GM21723 (cell line): ENCODE measurements at regions not wholly inside any gene's neighbourhood (a gene's known extent, or its start where the extent isn't known, plus 50 kb on each side); places are given as distances from the start of the nearest gene placed in this dataset.

Experiments used
- ATAC-seq: cut with Tn5 transposase; IDR thresholded peaks from one replicate; pipeline ENCODE4 v1.9.1; 2021; ENCODE audit warnings: mild to moderate bottlenecking, moderate library complexity; ENCODE audit not compliant: unreplicated experiment

- no peak for ATAC-seq
Measured at GRCh38 chrX:94041881-94042280, 367.9 kb downstream of the FAM133A start.

DNA sequence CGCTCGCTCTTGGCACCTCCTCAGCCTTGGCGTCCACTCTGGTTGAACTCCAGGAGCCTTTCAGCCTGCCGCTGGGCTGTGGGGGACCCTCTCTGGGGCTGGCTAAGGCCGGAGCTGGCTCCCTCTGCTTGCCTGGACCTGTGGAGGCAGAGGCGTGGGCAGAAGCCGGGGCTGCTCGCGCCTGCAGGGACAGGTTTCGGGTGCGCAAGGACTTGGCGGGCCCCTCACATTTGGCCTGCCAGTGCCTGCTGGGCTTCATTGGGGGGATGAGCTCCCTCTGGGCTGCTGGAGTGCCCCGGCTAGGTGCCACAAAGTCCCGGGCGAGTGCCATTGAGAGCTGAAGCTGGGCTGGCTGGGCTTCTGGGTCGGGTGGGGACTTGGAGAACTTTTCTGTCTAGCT lies 371.7 kb downstream of the FAM133A start:
- ATAC-seq: no peak

DNA sequence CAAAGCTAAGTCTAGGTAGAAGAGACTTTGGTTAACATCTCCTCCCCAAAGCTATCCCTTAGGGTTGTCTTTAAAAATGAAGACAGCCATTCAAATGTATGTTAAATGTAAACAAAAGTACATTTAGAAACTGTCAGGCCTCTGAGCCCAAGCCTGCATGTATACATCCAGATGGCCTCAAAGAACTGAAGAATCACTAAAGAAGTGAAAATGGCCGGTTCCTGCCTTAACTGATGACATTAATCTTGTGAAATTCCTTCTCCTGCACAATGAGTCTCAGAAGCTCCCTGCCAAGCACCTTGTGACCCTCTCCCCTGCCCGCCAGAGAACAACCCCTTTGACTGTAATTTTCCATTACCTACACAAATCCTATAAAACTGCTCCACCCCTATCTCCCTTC lies 377.9 kb downstream of the FAM133A start:
- no peak for ATAC-seq

DNA sequence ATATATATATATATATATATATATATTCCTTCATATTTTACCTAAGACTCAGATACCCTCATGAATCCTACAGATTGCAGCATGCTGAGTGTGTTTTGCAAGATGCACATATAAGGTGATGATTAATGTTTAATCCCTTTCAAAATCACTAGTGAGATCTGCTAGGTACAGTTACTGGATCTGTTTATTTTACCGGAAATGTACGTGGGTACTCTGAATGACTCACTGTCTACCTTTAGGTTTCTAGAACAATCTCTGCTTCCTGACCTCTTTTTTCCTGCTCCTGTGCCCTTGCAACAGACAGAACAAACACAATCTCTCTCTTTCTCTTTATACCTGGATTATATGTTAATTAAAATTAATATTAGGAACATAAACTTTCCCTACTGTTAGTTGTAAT lies 379.6 kb downstream of the FAM133A start:
- ATAC-seq: no peak

DNA sequence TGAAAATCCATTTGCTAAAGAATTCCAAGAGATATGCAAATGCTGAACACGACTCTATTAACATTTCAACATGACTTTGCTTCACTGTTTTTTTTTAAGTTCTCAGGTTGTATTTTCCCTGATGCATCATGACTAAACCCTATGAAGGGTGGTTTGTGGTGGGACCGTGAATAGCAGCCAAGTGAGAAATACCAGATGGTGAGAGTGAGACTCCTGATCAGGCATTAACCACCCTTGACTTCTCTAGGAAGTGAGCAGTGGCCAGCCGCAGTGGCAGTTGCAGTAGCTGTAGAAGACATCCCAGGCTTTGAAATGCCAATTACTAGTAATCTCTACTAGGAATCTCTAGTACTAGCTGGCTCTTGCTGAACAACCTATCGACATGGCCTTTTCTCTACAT lies 383.4 kb downstream of the FAM133A start:
- no peak for ATAC-seq

DNA sequence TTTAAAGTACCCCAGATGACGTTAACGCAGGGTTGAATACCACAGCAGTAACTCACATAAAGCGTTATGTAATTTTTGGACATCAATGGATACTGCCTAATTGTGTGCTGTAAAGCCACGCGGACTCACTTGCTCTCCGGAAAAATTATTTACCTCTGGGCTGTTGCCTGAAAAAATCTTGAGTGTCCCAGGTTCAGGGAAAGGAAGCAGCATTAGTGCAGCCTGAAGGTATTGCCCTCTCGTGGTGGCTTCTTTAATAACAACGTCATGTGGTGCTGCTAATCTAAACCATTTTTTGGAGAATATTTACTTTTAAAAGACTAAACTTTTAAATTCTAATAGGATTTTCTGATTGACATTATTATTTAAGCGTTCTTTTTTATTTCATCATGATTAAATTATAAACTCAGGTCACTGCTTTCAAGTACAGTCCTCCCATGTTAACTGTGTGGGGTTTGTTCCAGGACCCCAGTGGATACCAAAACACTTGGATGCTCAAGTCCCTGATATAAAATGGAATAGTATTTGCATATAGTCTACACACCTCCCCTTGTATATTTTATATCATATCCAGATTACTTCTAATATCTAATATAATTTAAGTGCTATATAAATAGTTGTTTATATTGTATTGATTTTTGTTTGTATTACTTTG lies 384.8 kb downstream of the FAM133A start:
- no peak for ATAC-seq

- no peak for ATAC-seq
Measured at GRCh38 chrX:94065091-94065490, 391.1 kb downstream of the FAM133A start.

DNA sequence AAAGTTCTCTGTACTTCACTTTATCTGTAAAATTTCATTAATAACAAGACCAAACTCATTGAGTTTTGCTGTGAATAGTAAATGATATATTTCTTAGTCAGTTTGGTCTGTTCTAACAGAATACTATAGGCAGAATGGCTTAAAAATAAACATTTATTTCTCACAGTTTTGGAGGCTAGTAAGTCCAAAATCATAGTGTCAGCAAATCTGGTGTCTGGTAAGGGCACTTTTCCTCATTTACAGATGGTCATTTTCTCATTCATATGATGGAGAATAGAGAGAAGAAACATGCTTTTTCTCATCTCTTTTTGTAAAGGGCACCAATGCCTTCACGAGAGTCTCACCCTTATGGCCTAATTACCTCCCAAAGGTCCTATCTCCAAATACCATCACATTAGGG lies 415.1 kb downstream of the FAM133A start:
- ATAC-seq: no peak

DNA sequence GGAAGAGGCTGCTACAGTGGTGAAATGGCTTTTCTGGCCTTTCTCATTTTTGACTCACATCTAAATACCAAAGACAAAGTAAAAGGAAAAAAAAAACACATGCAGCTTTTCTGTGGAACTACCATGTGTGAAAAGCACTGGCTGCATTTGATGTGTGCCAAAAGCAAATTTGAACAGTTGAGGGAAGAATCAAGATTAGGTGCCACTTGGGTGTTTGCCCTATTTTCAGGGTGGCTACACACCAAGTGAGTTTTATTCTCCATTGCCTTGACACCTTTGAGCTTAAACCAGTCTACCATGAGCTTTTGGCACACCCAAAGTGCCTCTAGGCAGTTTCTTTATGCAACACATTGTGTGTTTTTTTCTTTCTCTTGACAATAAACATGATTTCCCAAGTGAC lies 423.9 kb downstream of the FAM133A start:
- ATAC-seq: no peak

- no peak for ATAC-seq
Measured at GRCh38 chrX:94107981-94108380, 434.0 kb downstream of the FAM133A start.

- ATAC-seq: no peak
Measured at GRCh38 chrX:94114362-94114761, 440.4 kb downstream of the FAM133A start.

GRCh38 chrX:94121799-94122198 lies 447.8 kb downstream of the FAM133A start:
- ATAC-seq: no peak

- ATAC-seq: no peak
Measured at GRCh38 chrX:94123062-94123461, 449.1 kb downstream of the FAM133A start.

DNA sequence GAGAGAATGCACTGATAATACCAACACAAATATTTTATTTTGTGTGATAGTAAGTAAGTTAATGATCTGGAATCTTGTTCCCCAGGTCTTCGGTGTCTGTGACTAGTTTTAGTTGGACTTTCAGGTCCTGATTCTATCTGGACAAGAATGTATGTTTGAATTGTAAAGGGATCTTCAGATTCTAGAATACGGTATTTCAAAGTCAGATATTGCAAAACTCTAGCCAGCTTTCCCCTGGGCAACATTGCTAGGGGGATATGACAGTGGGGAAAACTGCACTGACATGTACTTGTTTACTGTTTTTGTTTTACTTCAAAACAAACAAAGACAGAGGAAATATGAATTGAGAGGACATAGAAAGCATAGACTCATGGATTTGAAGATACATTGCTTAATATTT lies 489.0 kb downstream of the FAM133A start:
- no peak for ATAC-seq

DNA sequence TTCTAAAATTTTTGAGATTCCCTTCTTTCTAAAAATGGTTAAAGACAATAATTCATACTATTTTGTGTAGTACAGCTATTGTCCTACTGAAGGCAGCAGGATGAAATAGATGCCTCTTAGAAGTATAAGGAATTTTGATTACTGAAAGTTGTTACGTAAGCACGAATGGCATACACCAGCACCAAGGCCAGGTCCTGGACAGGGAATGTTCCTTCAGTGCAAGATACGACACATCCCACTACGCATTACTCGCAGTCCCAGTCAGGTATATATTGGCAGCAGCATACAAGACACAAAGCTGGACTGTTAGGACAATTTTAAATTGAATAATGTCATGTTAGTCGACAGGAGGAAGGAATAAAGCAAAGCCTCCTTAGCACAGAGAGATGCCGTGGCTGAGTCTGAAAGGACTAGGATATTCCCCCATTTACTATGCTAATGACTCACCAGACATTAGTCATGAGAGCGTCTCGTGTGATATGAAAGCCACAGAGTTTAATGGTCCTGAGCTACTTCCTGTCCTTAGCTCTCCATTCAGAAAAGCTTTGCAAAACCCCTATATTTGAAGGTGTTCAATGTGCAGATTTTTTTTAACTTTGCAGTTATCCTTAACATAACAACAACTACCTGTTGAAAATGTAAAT lies 504.3 kb downstream of the FAM133A start:
- no peak for ATAC-seq

DNA sequence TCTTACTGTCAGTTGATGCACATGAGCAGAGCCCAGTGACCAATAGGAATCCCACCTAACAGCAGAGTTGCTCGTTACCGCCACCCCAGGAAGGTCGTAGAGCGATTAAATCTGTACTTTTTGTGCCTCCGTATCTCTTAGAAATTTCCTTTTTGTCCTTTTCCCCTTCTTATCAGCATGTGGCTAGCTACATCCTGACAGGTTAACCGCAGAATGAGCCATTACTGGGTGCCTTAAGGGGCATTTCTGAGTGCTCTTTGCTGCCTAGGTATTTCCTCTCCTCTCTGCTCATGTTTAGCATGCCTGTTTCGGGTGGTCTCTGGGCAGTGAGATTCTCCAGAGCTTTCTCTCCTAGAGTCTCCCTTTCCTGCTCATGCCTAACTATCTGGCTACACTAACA lies 530.5 kb downstream of the FAM133A start:
- ATAC-seq: no peak

- ATAC-seq: no peak
Measured at GRCh38 chrX:94216738-94217137, 542.7 kb downstream of the FAM133A start.

DNA sequence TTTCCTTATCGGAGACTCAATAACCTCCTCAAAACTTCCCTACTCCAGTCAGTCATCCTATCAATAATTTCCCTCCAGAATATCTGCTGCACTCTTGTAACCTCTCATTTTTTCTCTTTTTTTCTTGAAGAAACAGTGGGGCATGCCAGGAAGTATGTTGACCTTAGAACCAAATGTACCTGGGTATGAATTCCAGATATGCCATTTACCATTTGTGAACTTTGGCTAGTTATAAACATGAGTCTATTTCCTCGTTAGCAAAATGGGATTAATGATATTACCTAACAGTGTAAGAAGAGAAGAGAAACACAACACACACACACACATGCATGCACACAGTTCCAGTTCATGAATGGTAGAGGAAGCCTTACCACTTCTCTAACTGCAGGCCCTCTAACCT lies 578.2 kb downstream of the FAM133A start:
- ATAC-seq: no peak

DNA sequence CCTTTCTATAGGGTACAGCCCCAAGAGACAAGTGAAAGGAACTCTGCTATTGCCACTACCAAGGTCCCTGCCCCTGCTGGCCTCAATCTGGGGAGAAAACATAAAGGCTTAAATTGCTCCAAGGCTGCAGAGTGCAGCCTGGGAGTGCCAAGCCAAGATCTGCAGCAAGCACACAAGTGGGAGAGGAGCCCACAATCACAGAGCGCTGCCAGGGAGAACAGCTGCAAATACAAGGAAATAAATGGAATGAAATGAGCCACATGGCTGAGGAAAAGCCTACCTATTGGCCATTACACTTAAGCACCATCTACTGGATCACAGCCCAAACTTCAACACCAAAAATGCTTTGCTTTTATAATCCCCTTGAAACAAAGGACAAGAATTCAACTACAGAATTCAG lies 582.4 kb downstream of the FAM133A start:
- ATAC-seq: no peak

- ATAC-seq: no peak
Measured at GRCh38 chrX:94265323-94265722, 591.3 kb downstream of the FAM133A start.

GRCh38 chrX:94288325-94288724 lies 614.3 kb downstream of the FAM133A start:
- ATAC-seq: no peak

DNA sequence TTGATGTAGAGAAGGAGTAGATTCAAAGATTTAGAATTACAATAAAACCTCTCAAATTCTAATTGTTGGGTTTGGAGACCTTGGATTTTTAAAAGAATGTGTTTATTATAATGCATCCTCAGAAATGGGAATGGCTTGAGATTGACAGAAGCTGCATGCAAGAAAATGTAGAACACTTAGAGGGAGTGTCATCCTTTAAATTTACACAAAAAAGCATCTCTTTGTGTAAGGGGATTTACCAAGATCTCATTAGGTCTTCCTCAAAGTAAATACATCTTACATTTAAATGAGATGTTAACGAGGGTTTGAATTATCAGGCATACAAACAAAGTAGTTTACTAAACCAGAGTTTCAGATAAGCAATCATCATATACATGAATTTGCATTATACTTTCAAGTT lies 615.0 kb downstream of the FAM133A start:
- ATAC-seq: no peak

DNA sequence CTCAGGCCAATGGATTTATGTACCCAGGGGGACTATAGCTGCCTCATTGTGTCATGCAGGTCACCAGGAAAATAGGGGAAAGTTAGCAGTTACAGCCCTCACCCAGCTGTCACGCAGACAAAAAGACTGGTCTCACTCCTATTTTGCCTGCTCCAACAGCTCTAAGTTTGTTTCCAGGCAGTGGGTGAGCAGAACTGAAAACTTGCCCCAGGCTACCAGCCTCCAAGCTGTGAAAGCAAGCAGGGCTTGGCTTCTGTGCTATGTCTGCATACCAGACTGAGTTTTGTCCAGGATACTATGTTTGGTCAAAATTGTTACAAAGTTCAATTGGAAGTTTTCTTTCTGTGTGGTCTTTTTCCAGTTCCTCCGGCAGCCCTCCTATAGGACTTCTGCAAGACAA lies 628.4 kb downstream of the FAM133A start:
- ATAC-seq: no peak
